ENCODE measurements at regions not wholly inside any gene's neighbourhood (a gene's known extent, or its start where the extent isn't known, plus 50 kb on each side); places are given as distances from the start of the nearest gene placed in this dataset.
"Not testable (repeated sequence)": the region's sequence is repeated elsewhere in the genome, so short reads cannot be mapped to it uniquely, and the experiment has no call there.

GRCh38 chr16:35603371-35603770, 2144.0 kb downstream of the TP53TG3F start:
- not testable (repeated sequence) for TF ChIP-seq REST (IDR thresholded peaks at IDR 0.05; ENCODE audit: insufficient replicate concordance, low read depth); POLR2AphosphoS5 (IDR thresholded peaks at IDR 0.05; ENCODE audit: low read depth); CTCF (IDR thresholded peaks at IDR 0.05; ENCODE audit: insufficient read depth, low read length)
